Liver (tissue), 3 donors: ENCODE measurements at regions not wholly inside any gene's neighbourhood (a gene's known extent, or its start where the extent isn't known, plus 50 kb on each side); places are given as distances from the start of the nearest gene placed in this dataset.

ENCODE experiments used
- CTCF ChIP-seq: fragments of 150-350 bp; IDR thresholded peaks from 2 replicates; pipeline ENCODE4 v1.5.1; 2017; ENCODE audit warnings: improper control_type of control experiment, low read depth, low read length; ENCODE audit not compliant: missing input control
- MAX ChIP-seq: IDR thresholded peaks from 2 replicates; pipeline ENCODE4 v1.6.1; 2016; ENCODE audit warnings: antibody characterized with exemption
- RAD21 ChIP-seq, 2 donors: IDR thresholded peaks; 2 replicates each; pipeline ENCODE4 v1.6.1; 2016; ENCODE audit warnings: antibody characterized with exemption in 2 of 2, mild to moderate bottlenecking in 2 of 2
- ZBTB33 ChIP-seq: IDR thresholded peaks from 2 replicates; pipeline ENCODE4 v1.6.1; 2016; ENCODE audit warnings: antibody characterized with exemption
- donor health status: healthy.
- donor health status: healthy.

- TF ChIP-seq CTCF (no peak), MAX (no peak), ZBTB33 (no peak), RAD21 (IDR thresholded peaks at IDR 0.05) (no peak)
Measured at GRCh38 chr5:56518820-56519219, 285.7 kb upstream of the ANKRD55 start.
